Stimulated activated CD8-positive, alpha-beta memory T cell treated with anti-CD3 and anti-CD28 coated beads, Interleukin-2, amount 100 ng/mL, for 48 hours (primary cell): ENCODE measurements at regions not wholly inside any gene's neighbourhood (a gene's known extent, or its start where the extent isn't known, plus 50 kb on each side); places are given as distances from the start of the nearest gene placed in this dataset.
"Not testable (repeated sequence)": the region's sequence is repeated elsewhere in the genome, so short reads cannot be mapped to it uniquely, and the experiment has no call there.

Experiments used
- DNase-seq, 2 donors: peaks; one replicate each; pipeline ENCODE4 v3.0.0-alpha.2; 2020; ENCODE audit warnings: low read depth in 2 of 2

GRCh38 chr5:125411071-125411743, 664.8 kb upstream of the ZNF608 start:
- no peak for DNase-seq

DNA sequence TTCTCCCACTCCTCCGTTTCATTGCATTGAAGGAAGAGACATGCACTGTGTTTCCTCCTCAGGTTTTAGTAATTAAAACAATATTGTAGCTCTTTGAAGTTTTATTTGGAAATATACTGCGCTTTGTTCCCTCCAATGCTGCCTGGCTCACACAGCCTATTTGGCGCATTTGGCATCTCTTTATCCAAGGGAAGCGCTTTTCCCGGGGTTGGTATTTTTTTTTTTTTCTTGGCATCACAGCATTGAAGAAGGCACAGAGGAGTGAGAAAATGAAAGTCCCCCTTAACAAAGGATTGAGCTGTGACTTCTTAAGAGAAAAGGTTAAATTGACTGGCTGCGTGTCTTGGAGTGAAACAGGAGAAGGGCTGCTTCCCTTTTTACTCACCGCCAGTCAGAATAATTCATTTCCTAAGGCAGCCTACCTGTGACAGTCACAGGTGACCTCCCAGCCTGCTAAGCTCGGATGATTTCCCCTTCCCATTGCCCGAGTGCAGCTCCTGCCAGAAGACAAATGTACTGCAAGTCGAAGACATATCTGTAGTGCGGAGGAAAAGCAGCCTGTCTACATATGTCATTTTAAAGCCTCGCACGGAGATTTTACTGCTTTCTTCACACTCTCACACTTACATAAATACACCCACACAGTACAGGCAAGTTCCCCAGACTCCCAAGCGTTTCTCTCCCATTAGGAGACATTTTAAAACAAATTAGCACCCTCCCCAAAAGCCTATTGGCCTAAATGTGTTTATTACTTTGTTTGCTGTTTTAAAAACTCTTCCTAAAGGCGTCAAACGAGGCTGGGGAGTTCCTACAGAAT, 665.5 kb upstream of the ZNF608 start:
- DNase-seq = no peak

DNA sequence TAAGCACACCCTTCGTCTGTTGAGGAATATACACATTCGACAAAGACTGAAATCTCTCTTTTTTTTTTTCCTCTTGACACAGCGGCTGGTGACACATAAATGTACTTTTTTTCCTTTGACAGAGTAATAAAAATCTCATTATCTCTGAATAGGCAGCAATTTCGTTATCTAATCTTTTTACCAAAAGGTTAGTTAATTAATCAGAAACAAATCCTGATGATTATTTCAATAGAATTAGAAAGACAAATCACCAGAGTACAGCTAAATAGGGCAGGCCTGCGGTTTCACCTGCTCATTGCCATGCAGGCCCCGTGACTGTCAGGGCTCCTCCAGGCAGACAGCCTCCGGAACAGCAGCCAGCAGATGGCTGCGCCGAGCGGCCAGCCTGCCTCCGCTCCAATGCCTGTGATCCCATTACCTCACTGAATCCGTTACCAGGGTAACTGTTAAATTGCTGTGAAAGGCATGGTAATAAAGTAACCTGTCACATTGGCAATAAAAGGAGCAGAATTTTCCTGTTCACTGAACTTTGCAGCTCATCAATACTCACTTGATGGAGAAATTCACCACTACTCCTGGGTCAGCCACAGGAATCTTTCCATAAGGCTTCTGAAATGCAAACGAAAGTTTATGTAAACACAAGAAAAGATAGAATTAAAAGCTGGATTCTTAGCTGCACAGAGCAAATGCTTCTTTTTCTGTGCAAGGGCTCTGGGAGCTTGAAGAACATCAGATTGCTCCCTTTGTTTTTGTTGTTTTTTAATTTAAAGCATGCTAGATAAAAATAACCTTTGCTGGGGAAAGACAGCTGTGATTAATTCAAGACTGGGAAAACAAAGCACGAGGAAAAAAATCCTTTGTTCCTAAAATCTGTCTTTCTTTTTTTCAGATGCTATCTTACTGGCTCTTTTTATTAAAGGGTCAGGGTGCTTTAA, 666.4 kb upstream of the ZNF608 start:
- no peak for DNase-seq

DNA sequence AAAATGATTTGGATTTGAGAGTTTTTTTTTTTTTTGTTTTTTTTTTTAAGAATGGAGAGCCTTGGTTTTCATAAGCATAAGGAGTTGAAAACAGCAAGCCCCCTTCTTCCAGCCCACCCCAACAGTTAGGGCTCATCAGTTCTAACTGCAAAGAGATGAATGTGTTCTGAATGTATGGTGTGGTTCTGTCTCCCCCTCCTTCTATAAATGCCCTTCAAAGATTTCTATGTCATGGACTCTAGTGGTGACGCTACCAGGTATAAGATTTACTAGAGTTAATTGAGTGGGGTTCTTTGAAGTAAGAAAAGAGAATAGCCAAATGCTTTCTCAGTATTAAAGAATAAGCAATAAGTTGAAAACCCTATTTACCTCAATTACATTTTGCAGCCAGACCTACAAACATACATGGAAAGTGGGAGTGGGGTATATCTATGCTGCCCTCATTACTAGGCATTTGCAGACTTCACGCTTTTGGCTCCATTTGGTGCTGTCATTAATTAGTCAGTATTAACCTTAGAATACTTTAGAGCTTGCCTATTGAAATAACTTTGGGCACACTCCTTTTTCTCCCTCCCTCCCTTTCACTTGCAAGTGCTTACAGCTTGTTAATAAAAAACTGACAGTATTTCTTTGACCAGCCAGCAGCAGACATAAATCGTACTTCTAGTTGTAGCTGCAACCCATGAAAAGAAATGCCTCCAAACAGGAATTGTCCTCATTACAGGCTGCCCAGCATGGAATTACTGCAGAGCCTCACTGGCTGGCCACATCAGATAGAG, 667.2 kb upstream of the ZNF608 start:
- no peak for DNase-seq

DNA sequence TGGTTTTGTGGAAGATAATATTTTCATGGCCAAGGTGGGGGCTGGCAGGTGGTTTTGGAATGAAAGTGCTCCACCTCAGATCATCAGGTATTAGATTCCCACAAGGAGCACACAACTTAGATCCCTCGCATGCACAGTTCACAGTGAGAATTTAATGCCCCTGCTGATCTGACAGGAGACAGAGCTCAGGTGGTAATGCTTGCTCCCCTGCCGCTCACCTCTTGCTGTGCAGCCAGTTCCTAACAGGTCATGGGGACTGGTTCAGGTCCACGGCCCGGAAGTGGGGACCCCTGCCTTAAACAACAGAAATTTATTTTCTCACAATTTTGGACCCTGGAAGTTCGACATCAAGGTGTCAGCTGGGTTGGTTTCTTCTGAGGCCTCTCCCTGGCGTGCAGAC, 668.7 kb upstream of the ZNF608 start:
- DNase-seq = no peak

GRCh38 chr5:125416055-125416454, 669.6 kb upstream of the ZNF608 start:
- no peak for DNase-seq

- DNase-seq = no peak
These were observed 674.6 kb upstream of the ZNF608 start for GRCh38 chr5:125421006-125421405.

DNA sequence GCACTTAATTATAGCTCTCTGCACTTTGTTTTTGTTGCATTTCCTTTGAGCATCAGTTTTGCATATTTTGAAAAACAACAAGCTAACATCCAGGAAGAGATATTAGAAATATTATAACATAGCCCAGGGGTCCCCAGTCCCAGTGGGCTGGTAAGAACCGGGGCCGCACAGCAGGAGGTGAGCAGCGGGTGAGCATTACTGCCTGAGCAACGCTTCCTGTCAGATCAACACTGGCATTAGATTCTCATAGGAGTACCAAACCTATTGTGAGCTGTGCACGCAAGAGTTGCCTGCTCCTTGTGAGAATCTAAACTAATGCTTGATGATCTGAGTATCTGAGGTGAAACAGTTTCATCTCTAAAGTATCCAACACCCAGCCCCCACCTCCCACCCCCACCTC, 675.9 kb upstream of the ZNF608 start:
- no peak for DNase-seq

DNA sequence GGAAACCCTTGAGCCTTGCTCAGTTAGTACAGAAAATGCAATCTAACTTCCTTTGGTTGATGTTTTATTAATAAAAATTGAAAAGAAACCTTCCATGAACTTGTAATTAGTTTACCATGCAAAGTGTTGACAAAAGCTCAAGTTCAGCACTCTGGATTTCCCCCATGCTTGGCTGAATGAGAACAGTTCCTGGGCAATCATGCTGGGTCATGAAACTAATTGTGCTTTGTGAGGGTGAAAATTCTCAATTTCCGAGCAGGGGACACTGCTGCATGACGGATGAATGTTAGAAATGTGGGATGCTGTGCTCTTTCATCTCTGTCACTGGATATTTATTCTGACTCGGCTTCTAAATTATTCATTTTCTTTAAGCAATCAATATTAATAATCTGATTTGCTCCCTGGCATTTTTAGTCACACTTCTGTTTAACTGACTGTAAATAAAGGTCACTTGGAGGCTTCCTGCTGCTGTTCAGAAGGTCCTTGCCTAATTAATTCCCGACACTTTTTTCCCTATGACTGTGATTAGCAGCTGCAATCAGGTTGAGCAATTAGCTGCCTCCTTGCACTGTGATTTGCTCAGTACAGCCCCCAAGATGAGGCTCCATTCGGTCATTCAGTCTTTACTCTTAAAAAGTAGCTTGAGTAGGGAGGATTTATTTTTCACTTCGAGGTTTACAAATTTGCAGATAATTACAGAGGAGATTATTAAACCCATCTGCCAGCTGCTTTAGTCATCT, 678.1 kb upstream of the ZNF608 start:
- DNase-seq = no peak

DNA sequence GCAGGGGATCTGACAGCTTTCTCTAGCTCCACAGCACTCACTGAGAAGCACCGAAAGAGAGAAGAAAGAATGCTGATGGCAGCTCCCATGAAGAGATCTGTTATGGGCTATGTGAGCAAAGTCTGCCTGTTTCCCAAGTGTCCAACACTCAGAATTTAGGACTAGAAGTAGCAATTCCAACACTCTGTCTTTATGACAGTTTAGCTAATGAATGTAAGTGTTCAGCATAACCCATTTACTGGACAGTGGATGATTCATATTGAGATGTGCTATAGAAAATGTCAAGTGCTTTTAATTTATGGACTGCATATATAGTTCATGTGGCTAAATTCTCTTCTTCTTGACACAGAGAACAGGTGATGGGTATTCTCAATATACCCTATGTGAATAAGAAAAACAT, 683.1 kb upstream of the ZNF608 start:
- DNase-seq = no peak

DNA sequence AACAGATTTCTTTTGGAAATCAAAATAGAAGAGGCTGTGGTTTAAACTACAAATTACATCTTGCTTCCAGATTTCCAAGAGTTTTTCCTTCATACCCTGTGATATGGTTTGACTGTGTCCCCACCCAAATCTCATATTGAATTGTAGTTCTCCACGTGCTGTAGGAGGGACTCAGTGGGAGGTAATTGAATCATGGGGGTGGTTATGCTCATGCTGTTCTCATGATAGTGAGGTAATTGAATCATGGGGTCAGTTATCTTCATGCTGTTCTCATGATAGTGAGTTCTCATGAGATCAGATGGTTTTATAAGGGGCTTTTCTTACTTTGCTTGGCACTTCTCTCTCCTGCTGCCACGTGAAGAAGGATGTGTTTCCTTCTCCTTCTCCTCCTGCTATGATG, 687.0 kb upstream of the ZNF608 start:
- DNase-seq = no peak

DNA sequence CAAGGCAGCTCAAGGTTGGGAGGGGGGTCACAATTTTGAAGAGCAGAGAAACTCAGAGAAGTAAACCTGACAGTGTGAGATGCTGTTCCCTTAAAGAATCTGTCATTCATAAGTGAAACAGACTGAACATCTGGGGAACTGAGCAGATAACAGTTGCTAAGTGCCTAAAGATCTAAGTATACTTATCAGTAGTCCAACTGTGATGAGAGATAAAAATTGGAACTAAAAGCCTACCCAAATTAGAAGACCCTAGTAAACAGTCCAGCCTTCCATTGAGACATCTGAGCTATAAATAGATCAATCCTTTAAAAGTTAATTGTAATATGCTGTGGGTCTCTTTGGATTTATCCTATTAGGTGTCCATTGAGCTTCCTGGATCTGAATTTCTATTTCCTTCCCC, 692.8 kb upstream of the ZNF608 start:
- no peak for DNase-seq

- no peak for DNase-seq
These were observed 694.5 kb upstream of the ZNF608 start for GRCh38 chr5:125440905-125441304.

DNA sequence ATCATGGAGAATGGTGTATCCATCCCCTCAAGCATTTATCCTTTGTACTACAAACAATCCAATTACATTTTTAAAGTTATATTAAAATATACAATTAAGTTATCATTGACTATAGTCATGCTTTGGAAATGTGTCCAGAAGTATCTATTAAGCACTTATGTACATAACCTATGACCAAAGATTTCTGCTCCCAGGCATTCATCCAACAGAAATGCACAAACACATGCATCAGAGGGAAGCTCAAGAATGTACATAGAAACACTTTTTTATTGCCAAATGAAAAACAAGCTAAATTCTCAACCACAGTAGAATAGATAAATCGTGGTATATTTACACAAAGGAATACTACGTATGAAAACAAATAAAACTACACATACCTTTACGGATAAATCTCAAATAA, 700.5 kb upstream of the ZNF608 start:
- DNase-seq = no peak

DNA sequence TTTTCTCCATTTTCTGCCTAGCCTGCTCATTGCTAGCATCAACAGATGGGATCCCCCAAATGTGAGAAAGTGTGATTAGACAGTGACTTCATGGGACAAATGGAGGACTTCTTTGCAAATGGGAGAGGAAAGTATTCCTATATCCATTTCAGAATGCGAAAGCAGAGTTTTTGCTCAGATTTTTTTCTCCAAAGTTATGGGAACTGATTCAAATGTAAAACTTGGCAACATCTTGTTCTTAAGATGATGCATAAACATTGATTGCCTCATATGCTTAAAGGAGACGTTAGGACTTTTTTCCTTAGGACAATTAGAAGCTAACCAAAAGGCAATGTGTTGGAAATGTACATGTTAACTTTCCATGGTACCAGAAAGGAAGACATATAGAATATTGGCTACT, 704.3 kb upstream of the ZNF608 start:
- DNase-seq = no peak

DNA sequence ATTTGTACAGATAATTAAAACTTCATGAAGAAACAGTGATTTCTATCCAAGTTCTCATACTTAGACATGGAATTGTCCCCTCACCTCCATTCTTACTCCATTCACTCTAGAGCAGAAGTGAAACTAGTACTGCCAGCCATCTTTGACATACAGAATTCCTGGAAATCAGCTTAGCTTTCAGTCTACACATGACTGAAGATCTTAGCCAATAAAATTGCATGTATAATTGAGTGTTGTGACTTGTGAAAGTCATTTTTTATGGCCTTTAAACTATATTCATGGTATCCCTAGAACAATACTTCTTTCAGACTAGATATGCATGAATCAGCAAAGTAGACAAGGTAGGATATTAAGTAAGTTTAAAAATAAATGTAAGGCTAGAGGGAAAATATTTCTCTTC, 705.2 kb upstream of the ZNF608 start:
- DNase-seq = no peak

- no peak for DNase-seq
These were observed 706.6 kb upstream of the ZNF608 start for GRCh38 chr5:125452991-125453390.

DNA sequence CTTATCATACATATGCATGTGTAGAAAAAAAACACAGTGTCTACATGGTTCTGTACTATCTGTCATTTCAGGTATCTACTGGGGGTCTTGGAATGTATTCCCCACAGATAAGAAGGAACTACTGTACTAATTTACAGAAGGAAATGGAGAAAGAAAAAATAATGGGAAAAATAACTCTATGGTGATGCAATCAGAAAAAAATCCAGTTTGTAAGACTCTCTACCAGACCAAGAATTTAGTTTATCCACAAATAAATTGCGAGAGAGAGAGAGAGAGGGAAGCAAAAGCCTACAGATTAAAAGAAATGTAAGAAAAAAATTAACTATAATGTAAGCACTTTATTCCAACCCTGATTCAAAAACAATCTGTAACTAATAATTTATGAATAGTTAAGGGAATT, 708.6 kb upstream of the ZNF608 start:
- DNase-seq = no peak

DNA sequence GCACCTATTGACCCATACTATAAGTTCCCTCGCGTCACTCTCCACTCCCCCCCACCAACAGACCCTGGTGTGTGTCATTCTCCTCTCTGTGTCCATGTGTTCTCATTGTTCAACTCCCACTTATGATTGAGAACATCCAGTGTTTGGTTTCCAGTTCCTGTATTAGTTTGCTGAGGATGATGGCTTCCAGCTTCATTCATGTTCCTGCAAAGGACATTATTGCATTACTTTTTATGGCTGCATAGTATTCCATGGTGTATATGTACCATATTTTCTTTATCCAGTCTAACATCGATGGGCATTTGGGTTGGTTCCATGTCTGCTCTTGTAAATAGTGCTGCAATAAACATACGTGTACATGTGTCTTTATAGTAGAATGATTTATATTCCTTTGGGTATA, 709.6 kb upstream of the ZNF608 start:
- DNase-seq = not testable (repeated sequence)

- DNase-seq = no peak
These were observed 711.2 kb upstream of the ZNF608 start for GRCh38 chr5:125457617-125458016.

GRCh38 chr5:125458949-125459348, 712.5 kb upstream of the ZNF608 start:
- DNase-seq = not testable (repeated sequence)
